H1 (cell line): ENCODE measurements at regions not wholly inside any gene's neighbourhood (a gene's known extent, or its start where the extent isn't known, plus 50 kb on each side); places are given as distances from the start of the nearest gene placed in this dataset.

Experiments used
- CHD1 ChIP-seq: IDR thresholded peaks from 2 replicates; pipeline ENCODE4 v1.6.1; 2012; ENCODE audit warnings: low read depth, low read length, improper control_type of control experiment
- KDM1A ChIP-seq: fragments of 200-600, 300-600 bp; sonication (generic); IDR thresholded peaks from 2 replicates; pipeline ENCODE4 v1.7.1; 2016; ENCODE audit warnings: mild to moderate bottlenecking, low read length, borderline replicate concordance
- RNF2 ChIP-seq: fragments of 200-900, 300-1000 bp; sonication (generic); IDR thresholded peaks from 2 replicates; pipeline ENCODE4 v1.7.1; 2016; ENCODE audit warnings: borderline replicate concordance, low read depth, mild to moderate bottlenecking, antibody characterized with exemption, low read length; ENCODE audit not compliant: poor library complexity, severe bottlenecking; ENCODE audit errors: missing control alignments
- TAF1 ChIP-seq: IDR thresholded peaks from 2 replicates; pipeline ENCODE4 v1.6.1; 2011; ENCODE audit warnings: mild to moderate bottlenecking, low read depth, low read length

GRCh38 chr13:107846642-107847041, 368.7 kb downstream of the LIG4 start (continued):
- TF ChIP-seq CHD1: no peak
- TF ChIP-seq RNF2: no peak
- no peak for TF ChIP-seq TAF1
- no peak for TF ChIP-seq KDM1A
